K562 (cell line): ENCODE measurements at regions not wholly inside any gene's neighbourhood (a gene's known extent, or its start where the extent isn't known, plus 50 kb on each side); places are given as distances from the start of the nearest gene placed in this dataset.

Experiments used
- ATAC-seq: fragments of 200-7000 bp; cut with Tn5 transposase; 3 replicates; pipeline ENCODE4 v1.9.1; 2020; ENCODE audit warnings: moderate library complexity
- BruUV-seq: library from RNA; stranded (reverse); fragments of 400-500 nt; replicated peaks from 2 replicates; lab custom pipeline; 2021; lab: Mats Ljungman, UMichigan
- CTCF ChIA-PET: fragments of 300-600 bp; formaldehyde crosslinking; extraction: SDS; loops from one replicate; lab custom pipeline; 2021; ENCODE audit warnings: low intra/inter-chr PET ratio; lab: Yijun Ruan, JAX
- POLR2A ChIA-PET: fragments of 300-600, 350-650 bp; sonication (Branson Sonifier 250); formaldehyde crosslinking; extraction: SDS; loops from one replicate; lab custom pipeline; 2021; ENCODE audit warnings: antibody characterized with exemption, inconsistent platforms; lab: Yijun Ruan, JAX
- DNase-seq, 4 experiments: peaks; one replicate each; pipeline versions ENCODE4 v3.0.0 to v3.0.0-alpha.2; 2011 to 2018; ENCODE audit warnings: low spot score in 3 of 4, mixed read lengths in 3 of 4; ENCODE audit errors: extremely low read depth in 1 of 4
- FAIRE-seq: peaks from 2 replicates; lab custom pipeline; 2011; peaks lifted over from hg19 to GRCh38; lab: Jason Lieb, UNC
- H2AFZ ChIP-seq: 2 replicates; pipeline ENCODE4 v1.6.0; 2011; ENCODE audit warnings: low read depth, low read length, control low read depth, inconsistent platforms
- H3K27ac ChIP-seq: fragments of 200-600 bp; 3 replicates; pipeline ENCODE4 v1.8.0; 2011; ENCODE audit warnings: low read depth, mild to moderate bottlenecking, control low read depth, inconsistent platforms, low read length, moderate library complexity, mixed read lengths; ENCODE audit errors: extremely low read depth
- H3K27me3 ChIP-seq, 2 experiments: fragments of 300-600 bp in 1 of 2; 2 replicates in 1 of 2; 3 replicates in 1 of 2; pipeline versions ENCODE4 v1.6.0 to v1.8.0; 2011; ENCODE audit warnings: inconsistent platforms in 2 of 2, low read length in 2 of 2, mild to moderate bottlenecking in 1 of 2, mixed read lengths in 1 of 2, moderate library complexity in 1 of 2; ENCODE audit not compliant: control insufficient read depth in 2 of 2, insufficient read depth in 2 of 2
- H3K36me3 ChIP-seq: fragments of 300-600 bp; 3 replicates; pipeline ENCODE4 v1.8.0; 2011; ENCODE audit warnings: mild to moderate bottlenecking, low read length, inconsistent platforms; ENCODE audit not compliant: control insufficient read depth, insufficient read depth
- H3K4me1 ChIP-seq, 2 experiments: fragments of 200-600 bp in 1 of 2; replicated peaks in 1 of 2; 2 replicates in 1 of 2; 3 replicates in 1 of 2; pipeline versions ENCODE4 v1.5.1 to v1.8.0; 2011; ENCODE audit warnings: inconsistent platforms in 2 of 2, low read length in 2 of 2, mild to moderate bottlenecking in 1 of 2, mixed read lengths in 1 of 2, moderate library complexity in 1 of 2; ENCODE audit not compliant: control insufficient read depth in 2 of 2, insufficient read depth in 2 of 2
- H3K4me2 ChIP-seq: 2 replicates; pipeline ENCODE4 v1.6.1; 2011; ENCODE audit warnings: low read length, control low read depth, inconsistent platforms, mixed read lengths; ENCODE audit not compliant: insufficient read depth
- H3K4me3 ChIP-seq: fragments of 200-600 bp; sonication (generic), shearing (Covaris generic); 2 replicates; pipeline ENCODE4 v1.5.1; 2016; ENCODE audit warnings: control low read depth, inconsistent platforms
- H3K79me2 ChIP-seq: fragments of 200-600 bp; 3 replicates; pipeline ENCODE4 v1.8.0; 2011; ENCODE audit warnings: low read length, inconsistent platforms; ENCODE audit not compliant: control insufficient read depth, insufficient read depth
- H3K9ac ChIP-seq, 2 experiments: 2 replicates each; pipeline versions ENCODE4 v1.6.0 to v1.6.1; 2011; ENCODE audit warnings: low read depth in 2 of 2, low read length in 2 of 2, control low read depth in 1 of 2, inconsistent platforms in 1 of 2, mild to moderate bottlenecking in 1 of 2, mixed read lengths in 1 of 2; ENCODE audit not compliant: insufficient read depth in 1 of 2
- H3K9me1 ChIP-seq: one replicate; pipeline ENCODE4 v1.6.0; 2011; ENCODE audit warnings: inconsistent platforms, mild to moderate bottlenecking, low read length, moderate library complexity; ENCODE audit not compliant: control insufficient read depth, insufficient read depth
- H3K9me3 ChIP-seq: replicated peaks from 2 replicates; pipeline ENCODE4 v1.5.1; 2011; ENCODE audit warnings: low read depth, low read length, inconsistent platforms; ENCODE audit not compliant: control insufficient read depth, insufficient read depth
- H4K20me1 ChIP-seq: replicated peaks from 2 replicates; pipeline ENCODE4 v1.6.1; 2011; ENCODE audit warnings: low read length, inconsistent platforms, mixed read lengths; ENCODE audit not compliant: control insufficient read depth, insufficient read depth
- EGR1 ChIP-seq: fragments of 450-650 bp; conservative IDR thresholded peaks from 2 replicates; pipeline ENCODE4 v1.6.1; 2017; ENCODE audit warnings: mild to moderate bottlenecking
- MGA ChIP-seq: fragments of 450-650 bp; IDR thresholded peaks from 2 replicates; pipeline ENCODE4 v1.6.1; 2016; ENCODE audit warnings: mild to moderate bottlenecking, moderate library complexity
- TRIM28 ChIP-seq: fragments of 450-650 bp; IDR thresholded peaks from 2 replicates; pipeline ENCODE4 v1.6.1; 2017
- ZFP30 ChIP-seq: fragments of 250-450 bp; sonication (Bioruptor Pico); IDR thresholded peaks from 2 replicates; pipeline ENCODE4 v1.8.0; 2022; ENCODE audit warnings: moderate library complexity, mild to moderate bottlenecking, inconsistent platforms, borderline replicate concordance
- ZNF395 ChIP-seq: fragments of 200-800 bp; sonication (Bioruptor generic); IDR thresholded peaks from 2 replicates; pipeline ENCODE4 v1.6.1; 2017; ENCODE audit warnings: missing genetic modification characterization, missing compliant biosample characterization
- WGBS: fragments of 100-300 bp; shearing (Covaris generic); methylation state at CpG from one replicate; pipeline ENCODE4 v1.1.6; 2016; ENCODE audit warnings: low coverage, mixed read lengths; ENCODE audit not compliant: insufficient coverage; ENCODE audit errors: missing lambda C conversion rate; 5-methylcytosine and 5-hydroxymethylcytosine counted together
- in situ Hi-C: fragments of 300-500 bp; cut with MboI; formaldehyde crosslinking; loops from 4 replicates; pipeline ENCODE4 v1.15.0; 2018; ENCODE audit warnings: inconsistent platforms, mixed read lengths
- intact Hi-C: fragments of 100-400 bp; cut with micrococcal nuclease; formaldehyde crosslinking; loops from 2 replicates; pipeline ENCODE4 v1.14.2; 2022
- TF ChIP-seq, protein P1 (sequence below): sonication (generic); formaldehyde crosslinking; IDR thresholded peaks from 2 replicates; pipeline ENCODE4 v1.5.0; 2020; ENCODE audit warnings: missing genetic modification reagents
- TF ChIP-seq, protein P2 (sequence below), 2 experiments: fragments of 450-650 bp in 1 of 2; sonication (generic) in 1 of 2; formaldehyde crosslinking; conservative IDR thresholded peaks; 2 replicates each; pipeline versions ENCODE4 v1.4.0 to v1.8.1; 2020 to 2022; ENCODE audit warnings: mild to moderate bottlenecking in 1 of 2, missing genetic modification reagents in 1 of 2

DNA sequence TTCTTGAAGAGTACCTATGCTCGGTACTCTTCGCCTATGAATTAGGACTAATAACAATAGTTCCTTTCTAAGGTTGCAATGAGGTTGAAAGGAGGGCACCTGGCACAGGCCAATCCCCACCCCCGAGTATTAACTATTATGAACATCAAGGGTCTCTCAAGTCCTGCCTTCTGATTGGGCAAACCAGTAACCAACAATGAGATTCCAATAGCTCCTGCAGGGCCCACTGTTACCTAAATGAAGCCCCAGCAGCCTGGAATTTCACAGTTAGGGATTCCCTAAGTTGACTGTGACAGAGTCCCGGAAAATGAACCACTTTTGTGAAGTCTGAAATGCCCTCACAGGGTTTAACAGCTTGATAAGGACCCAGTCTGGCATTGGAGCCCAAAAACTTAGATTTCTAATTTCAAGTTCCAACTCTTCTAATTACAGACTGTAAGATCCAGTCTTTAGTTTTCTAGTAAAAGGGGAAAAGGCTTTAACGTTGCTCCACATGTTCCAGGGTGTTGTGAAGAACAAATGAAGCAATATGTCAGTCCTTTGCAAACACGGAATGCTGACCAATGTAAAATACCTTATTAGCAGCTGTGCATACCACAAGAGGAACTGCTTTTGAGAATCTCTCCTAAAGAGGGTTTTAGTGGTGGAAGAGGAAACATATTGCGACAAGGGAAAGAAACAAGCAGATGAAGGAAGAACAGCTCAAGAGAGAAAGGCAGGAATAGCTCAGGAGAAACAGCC is 277.7 kb upstream of the MAP2 start:
- no peak overlapping the region for H3K4me3 ChIP-seq
- H3K4me1 ChIP-seq: no peaks in the 10 kb centered on the region
- FAIRE-seq: no peak
- ChIA-PET POLR2A (no interaction called here), CTCF (no interaction called here)
- H3K9me3 ChIP-seq: no peaks in the 10 kb centered on the region
- H4K20me1 ChIP-seq: no peaks in the 10 kb centered on the region
- H3K4me2 ChIP-seq: no peak overlapping the region
- in situ Hi-C loops (no loop called here), intact Hi-C loops (no loop called here)
- BruUV-seq: no TSS peak
- H2AFZ ChIP-seq: no peak overlapping the region
- H3K9ac ChIP-seq: no peak overlapping the region
- H3K27ac ChIP-seq: no peak overlapping the region
- no peaks in the 10 kb centered on the region for H3K27me3 ChIP-seq
- DNase-seq: no peak
- no peaks in the 10 kb centered on the region for H3K79me2 ChIP-seq
- no peaks in the 10 kb centered on the region for H3K36me3 ChIP-seq
- 3% methylated on average over 6 of the region's 7 CpGs for WGBS
- no peaks in the 10 kb centered on the region for H3K9me1 ChIP-seq
- no peak for ATAC-seq
- TF ChIP-seq MGA (no peak), TRIM28 (no peak), EGR1 (no peak), ZFP30 (CRISPR knock-in tag) (no peak), ZNF395 (CRISPR knock-in tag) (no peak)
- TF ChIP-seq, protein P1, sequence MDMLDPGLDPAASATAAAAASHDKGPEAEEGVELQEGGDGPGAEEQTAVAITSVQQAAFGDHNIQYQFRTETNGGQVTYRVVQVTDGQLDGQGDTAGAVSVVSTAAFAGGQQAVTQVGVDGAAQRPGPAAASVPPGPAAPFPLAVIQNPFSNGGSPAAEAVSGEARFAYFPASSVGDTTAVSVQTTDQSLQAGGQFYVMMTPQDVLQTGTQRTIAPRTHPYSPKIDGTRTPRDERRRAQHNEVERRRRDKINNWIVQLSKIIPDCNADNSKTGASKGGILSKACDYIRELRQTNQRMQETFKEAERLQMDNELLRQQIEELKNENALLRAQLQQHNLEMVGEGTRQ (CRISPR knock-in tag): no peak
- TF ChIP-seq, protein P2, sequence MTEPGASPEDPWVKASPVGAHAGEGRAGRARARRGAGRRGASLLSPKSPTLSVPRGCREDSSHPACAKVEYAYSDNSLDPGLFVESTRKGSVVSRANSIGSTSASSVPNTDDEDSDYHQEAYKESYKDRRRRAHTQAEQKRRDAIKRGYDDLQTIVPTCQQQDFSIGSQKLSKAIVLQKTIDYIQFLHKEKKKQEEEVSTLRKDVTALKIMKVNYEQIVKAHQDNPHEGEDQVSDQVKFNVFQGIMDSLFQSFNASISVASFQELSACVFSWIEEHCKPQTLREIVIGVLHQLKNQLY (CRISPR knock-in tag; conservative IDR thresholded peaks at IDR 0.05): no peak
